ENCODE measurements at regions not wholly inside any gene's neighbourhood (a gene's known extent, or its start where the extent isn't known, plus 50 kb on each side); places are given as distances from the start of the nearest gene placed in this dataset.

GRCh38 chr19:30319411-30319810 is 52.8 kb upstream of the ZNF536 start:
- no peak overlapping the region for H3K4me2 ChIP-seq (ENCODE audit: insufficient read depth in 1 of 2, low read depth in 2 of 2, low read length in 2 of 2)
- H2BK20ac ChIP-seq (ENCODE audit: low read length), result no peak overlapping the region
- no peak overlapping the region for H4K91ac ChIP-seq (replicated peaks; ENCODE audit: insufficient read length, low read length)
- ChIA-PET CTCF (ENCODE audit: partially characterized antibody) (interaction anchor here (1.0 kb wide), 1 partner anchor 13 kb away, joined by 3 read pairs; no protein-coding TSS in a partner anchor), POLR2A (ENCODE audit: partially characterized antibody) (no interaction called here)
- no peak overlapping the region for H2AK5ac ChIP-seq (ENCODE audit: low read depth, low read length)
- no peak overlapping the region for H3K9ac ChIP-seq (replicated peaks in 1 of 4; ENCODE audit: extremely low read depth in 1 of 4, low read depth in 3 of 4, low read length in 3 of 4)
- H2BK120ac ChIP-seq (replicated peaks; ENCODE audit: low read depth, low read length), result no peak overlapping the region
- H3K27ac ChIP-seq (ENCODE audit: low read depth, low read length), result no peak overlapping the region
- no peaks in the 10 kb centered on the region for H3K9me3 ChIP-seq (ENCODE audit: insufficient read depth in 2 of 2, low read depth in 1 of 2, low read length in 1 of 2)
- H4K8ac ChIP-seq (ENCODE audit: extremely low read depth, insufficient read depth, low read length), result no peak overlapping the region
- H3K18ac ChIP-seq (ENCODE audit: extremely low read depth, low read length), result no peak overlapping the region
- no peaks in the 10 kb centered on the region for H3K36me3 ChIP-seq (ENCODE audit: control insufficient read depth in 2 of 4, insufficient read depth in 4 of 4, low read length in 3 of 4)
- no peak overlapping the region for H2BK15ac ChIP-seq (ENCODE audit: low read length)
- H3K23me2 ChIP-seq (ENCODE audit: low read depth, low read length), result peaks cover 5% of the 10 kb centered on the region; the same call in 1 of the 2 replicates
- DNase-seq (ENCODE audit: low read depth in 1 of 2, low spot score in 2 of 2), result no peak
- H2AFZ ChIP-seq (ENCODE audit: low read length), result no peak overlapping the region
- H3K4me1 ChIP-seq (replicated peaks in 1 of 4; ENCODE audit: control insufficient read depth in 3 of 4, insufficient read depth in 4 of 4, low read length in 3 of 4), result no peaks in the 10 kb centered on the region; a peak in 2 of 7 replicates
- H2BK12ac ChIP-seq (ENCODE audit: low read depth, low read length), result no peak overlapping the region
- H4K5ac ChIP-seq (ENCODE audit: insufficient read length, low read depth, low read length), result no peak overlapping the region
- H3K27me3 ChIP-seq (replicated peaks in 1 of 4; ENCODE audit: control insufficient read depth in 3 of 4, extremely low read depth in 1 of 4, insufficient read depth in 3 of 4, low read length in 3 of 4), result no peaks in the 10 kb centered on the region
- no peaks in the 10 kb centered on the region for H3K79me2 ChIP-seq (ENCODE audit: control insufficient read depth in 1 of 2, insufficient read depth in 2 of 2, low read length in 2 of 2)
- FAIRE-seq, result no peak
- H3K23ac ChIP-seq (ENCODE audit: insufficient read length), result no peak overlapping the region
- H3K79me1 ChIP-seq (ENCODE audit: low read depth, low read length), result no peaks in the 10 kb centered on the region
- WGBS, 2 experiments (ENCODE audit: extremely low coverage in 1 of 2, insufficient coverage in 1 of 2, insufficient read length in 1 of 2, insufficient replicate concordance in 2 of 2, low coverage in 1 of 2, low lambda C conversion rate in 2 of 2, missing lambda C conversion rate in 1 of 2), result 92% methylated on average over 2 of the region's 2 CpGs; no CpG with 5 or more reads in 1 of the 2 experiments
- no peak overlapping the region for H3K4ac ChIP-seq (replicated peaks; ENCODE audit: insufficient read length, low read depth, low read length)
- H3K4me3 ChIP-seq (ENCODE audit: extremely low read depth in 1 of 4, insufficient read depth in 2 of 4, low read depth in 3 of 4, low read length in 4 of 4), result no peak overlapping the region
- no peak overlapping the region for H2BK5ac ChIP-seq (ENCODE audit: low read depth, low read length)
- H3K56ac ChIP-seq (replicated peaks; ENCODE audit: insufficient read length, low read depth, low read length), result no peak overlapping the region
- H4K20me1 ChIP-seq (replicated peaks in 1 of 2; ENCODE audit: control insufficient read depth in 1 of 2, insufficient read depth in 2 of 2, low read length in 2 of 2), result no peaks in the 10 kb centered on the region
- no peak overlapping the region for H3K14ac ChIP-seq (ENCODE audit: insufficient read length)
- TF ChIP-seq RBBP5 (IDR thresholded peaks at IDR 0.05; ENCODE audit: borderline replicate concordance, low read depth, low read length), result no peak
- TF ChIP-seq CBX5 (IDR thresholded peaks at IDR 0.05; ENCODE audit: low read depth, low read length), result no peak
- no peak for TF ChIP-seq BRCA1 (IDR thresholded peaks at IDR 0.05; ENCODE audit: low read depth, low read length)
- TF ChIP-seq SP4 (IDR thresholded peaks at IDR 0.05; ENCODE audit: low read length), result no peak
- TF ChIP-seq JUND (IDR thresholded peaks at IDR 0.05; ENCODE audit: low read length), result no peak
- TF ChIP-seq BACH1 (IDR thresholded peaks at IDR 0.05; ENCODE audit: low read length), result no peak
- no peak for TF ChIP-seq RNF2 (IDR thresholded peaks at IDR 0.05; ENCODE audit: borderline replicate concordance, low read depth, low read length, missing control alignments, poor library complexity, severe bottlenecking)
- TF ChIP-seq FOSL1 (IDR thresholded peaks at IDR 0.05; ENCODE audit: insufficient read depth, low read depth, low read length), result no peak
- no peak for TF ChIP-seq EZH2 (IDR thresholded peaks at IDR 0.05; ENCODE audit: low read depth, low read length, severe bottlenecking)
- TF ChIP-seq NANOG (IDR thresholded peaks at IDR 0.05; ENCODE audit: insufficient read depth, low read depth, low read length, poor library complexity, severe bottlenecking), result no peak
- TF ChIP-seq POLR2A (IDR thresholded peaks at IDR 0.05; ENCODE audit: control extremely low read depth in 1 of 2, low read depth in 2 of 2, low read length in 2 of 2), result no peak
- no peak for TF ChIP-seq ATF3 (IDR thresholded peaks at IDR 0.05; ENCODE audit: insufficient read depth, low read depth, low read length)
- TF ChIP-seq TAF1 (IDR thresholded peaks at IDR 0.05; ENCODE audit: low read depth, low read length), result no peak
- TF ChIP-seq EGR1 (IDR thresholded peaks at IDR 0.05; ENCODE audit: borderline replicate concordance, low read depth, low read length), result no peak
- no peak for TF ChIP-seq PHF8 (conservative IDR thresholded peaks at IDR 0.05; ENCODE audit: low read depth, low read length)

Data from H1 (cell line).